SK-MEL-5 (cell line): ENCODE measurements at regions not wholly inside any gene's neighbourhood (a gene's known extent, or its start where the extent isn't known, plus 50 kb on each side); places are given as distances from the start of the nearest gene placed in this dataset.
A peak's percentile ranks its signal among the peaks of the same experiment; 100 is the strongest.

Experiments used
- DNase-seq: peaks from one replicate; pipeline ENCODE4 v3.0.0-alpha.2; 2016; ENCODE audit warnings: low read depth, low spot score
- in situ Hi-C: cut with HindIII; loops from 2 replicates; pipeline ENCODE4 v1.10.0; 2016; ENCODE audit warnings: low sequenced_read_pairs, high pct_unique_total_duplicates, low pct_unique_long_range_greater_than_20kb

- in situ Hi-C loops = no loop called here
- DNase-seq = no peak
These were observed 1020.1 kb downstream of the ADGRL2 start for GRCh38 chr1:82820816-82821215.

GRCh38 chr1:82819234-82819633 lies 1018.5 kb downstream of the ADGRL2 start:
- in situ Hi-C loops = no loop called here
- DNase-seq = peak; percentile 5

- DNase-seq = no peak
- in situ Hi-C loops = no loop called here
These were observed 1017.9 kb downstream of the ADGRL2 start for GRCh38 chr1:82818586-82818985.

- in situ Hi-C loops = no loop called here
- no peak for DNase-seq
These were observed 1012.7 kb downstream of the ADGRL2 start for GRCh38 chr1:82813386-82813785.

GRCh38 chr1:82810601-82811000 lies 1009.9 kb downstream of the ADGRL2 start:
- in situ Hi-C loops = no loop called here
- no peak for DNase-seq

GRCh38 chr1:82807563-82807962 lies 1006.8 kb downstream of the ADGRL2 start:
- in situ Hi-C loops = no loop called here
- no peak for DNase-seq

GRCh38 chr1:82806133-82806532 lies 1005.4 kb downstream of the ADGRL2 start:
- DNase-seq = no peak
- in situ Hi-C loops = no loop called here

- in situ Hi-C loops = no loop called here
- no peak for DNase-seq
These were observed 1000.4 kb downstream of the ADGRL2 start for GRCh38 chr1:82801176-82801575.

- in situ Hi-C loops = no loop called here
- no peak for DNase-seq
These were observed 1000.0 kb downstream of the ADGRL2 start for GRCh38 chr1:82800721-82801120.

- DNase-seq = no peak
- in situ Hi-C loops = no loop called here
These were observed 998.5 kb downstream of the ADGRL2 start for GRCh38 chr1:82799261-82799660.

- DNase-seq = no peak
- in situ Hi-C loops = no loop called here
These were observed 994.9 kb downstream of the ADGRL2 start for GRCh38 chr1:82795508-82796149.

- in situ Hi-C loops = no loop called here
- peak; percentile 6 for DNase-seq
These were observed 991.4 kb downstream of the ADGRL2 start for GRCh38 chr1:82792151-82792550.

GRCh38 chr1:82790556-82790955 lies 989.8 kb downstream of the ADGRL2 start:
- DNase-seq = no peak
- in situ Hi-C loops = no loop called here

- in situ Hi-C loops = no loop called here
- no peak for DNase-seq
These were observed 987.9 kb downstream of the ADGRL2 start for GRCh38 chr1:82788660-82789059.

GRCh38 chr1:82788038-82788437 lies 987.3 kb downstream of the ADGRL2 start:
- DNase-seq = no peak
- in situ Hi-C loops = no loop called here

GRCh38 chr1:82786883-82787282 lies 986.1 kb downstream of the ADGRL2 start:
- no peak for DNase-seq
- in situ Hi-C loops = no loop called here

GRCh38 chr1:82785268-82785790 lies 984.6 kb downstream of the ADGRL2 start:
- no peak for DNase-seq
- in situ Hi-C loops = no loop called here

- in situ Hi-C loops = no loop called here
- no peak for DNase-seq
These were observed 982.3 kb downstream of the ADGRL2 start for GRCh38 chr1:82783044-82783443.

GRCh38 chr1:82782599-82782998 lies 981.9 kb downstream of the ADGRL2 start:
- DNase-seq = no peak
- in situ Hi-C loops = no loop called here

- in situ Hi-C loops = no loop called here
- DNase-seq = peak; percentile 66
These were observed 977.9 kb downstream of the ADGRL2 start for GRCh38 chr1:82778612-82779011.
